ENCODE measurements at regions not wholly inside any gene's neighbourhood (a gene's known extent, or its start where the extent isn't known, plus 50 kb on each side); places are given as distances from the start of the nearest gene placed in this dataset.

DNA sequence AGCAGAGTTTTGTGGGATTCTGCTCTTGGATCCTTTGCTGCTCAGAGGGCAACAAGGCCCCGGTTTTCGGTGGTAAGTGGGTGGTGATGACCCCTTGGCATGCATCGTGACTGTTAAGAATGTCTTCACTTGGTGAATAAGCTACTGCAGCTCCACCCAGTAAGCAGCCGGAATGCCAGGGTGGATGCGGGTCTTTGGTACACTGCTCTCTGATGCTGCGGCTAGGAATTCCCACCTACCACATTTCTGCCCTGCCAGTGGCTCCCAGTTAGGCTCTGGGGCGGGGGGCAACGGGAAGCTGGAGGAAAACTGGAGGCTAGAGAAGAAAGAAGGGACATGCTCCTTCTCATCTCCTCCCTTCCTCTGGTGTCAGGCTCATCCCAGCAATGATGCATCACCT is 180.4 kb upstream of the GALNT2 start:
- no peak overlapping the region for H2AFZ ChIP-seq (ENCODE audit: low read depth)
- TF ChIP-seq EP300 (IDR thresholded peaks at IDR 0.05; ENCODE audit: borderline replicate concordance in 1 of 2, low read depth in 1 of 2, low read length in 1 of 2) (no peak), FOXJ3 (CRISPR knock-in tag; IDR thresholded peaks at IDR 0.05) (no peak), SMC3 (IDR thresholded peaks at IDR 0.05; ENCODE audit: low read depth, low read length) (no peak), EZH2phosphoT487 (IDR thresholded peaks at IDR 0.05; ENCODE audit: borderline replicate concordance, low read depth) (no peak), MXI1 (IDR thresholded peaks at IDR 0.05; ENCODE audit: low read depth, low read length) (no peak), USF2 (IDR thresholded peaks at IDR 0.05; ENCODE audit: borderline replicate concordance, low read depth, low read length) (no peak), RXRA (IDR thresholded peaks at IDR 0.05; ENCODE audit: borderline replicate concordance, low read depth) (no peak), TEAD4 (IDR thresholded peaks at IDR 0.05; ENCODE audit: borderline replicate concordance, insufficient read depth) (no peak)
- TF ChIP-seq, protein P1, sequence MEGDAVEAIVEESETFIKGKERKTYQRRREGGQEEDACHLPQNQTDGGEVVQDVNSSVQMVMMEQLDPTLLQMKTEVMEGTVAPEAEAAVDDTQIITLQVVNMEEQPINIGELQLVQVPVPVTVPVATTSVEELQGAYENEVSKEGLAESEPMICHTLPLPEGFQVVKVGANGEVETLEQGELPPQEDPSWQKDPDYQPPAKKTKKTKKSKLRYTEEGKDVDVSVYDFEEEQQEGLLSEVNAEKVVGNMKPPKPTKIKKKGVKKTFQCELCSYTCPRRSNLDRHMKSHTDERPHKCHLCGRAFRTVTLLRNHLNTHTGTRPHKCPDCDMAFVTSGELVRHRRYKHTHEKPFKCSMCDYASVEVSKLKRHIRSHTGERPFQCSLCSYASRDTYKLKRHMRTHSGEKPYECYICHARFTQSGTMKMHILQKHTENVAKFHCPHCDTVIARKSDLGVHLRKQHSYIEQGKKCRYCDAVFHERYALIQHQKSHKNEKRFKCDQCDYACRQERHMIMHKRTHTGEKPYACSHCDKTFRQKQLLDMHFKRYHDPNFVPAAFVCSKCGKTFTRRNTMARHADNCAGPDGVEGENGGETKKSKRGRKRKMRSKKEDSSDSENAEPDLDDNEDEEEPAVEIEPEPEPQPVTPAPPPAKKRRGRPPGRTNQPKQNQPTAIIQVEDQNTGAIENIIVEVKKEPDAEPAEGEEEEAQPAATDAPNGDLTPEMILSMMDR (IDR thresholded peaks at IDR 0.05) = no peak
- TF ChIP-seq, protein P2, sequence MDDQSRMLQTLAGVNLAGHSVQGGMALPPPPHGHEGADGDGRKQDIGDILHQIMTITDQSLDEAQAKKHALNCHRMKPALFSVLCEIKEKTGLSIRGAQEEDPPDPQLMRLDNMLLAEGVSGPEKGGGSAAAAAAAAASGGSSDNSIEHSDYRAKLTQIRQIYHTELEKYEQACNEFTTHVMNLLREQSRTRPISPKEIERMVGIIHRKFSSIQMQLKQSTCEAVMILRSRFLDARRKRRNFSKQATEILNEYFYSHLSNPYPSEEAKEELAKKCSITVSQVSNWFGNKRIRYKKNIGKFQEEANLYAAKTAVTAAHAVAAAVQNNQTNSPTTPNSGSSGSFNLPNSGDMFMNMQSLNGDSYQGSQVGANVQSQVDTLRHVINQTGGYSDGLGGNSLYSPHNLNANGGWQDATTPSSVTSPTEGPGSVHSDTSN (IDR thresholded peaks at IDR 0.05) = no peak
- TF ChIP-seq, protein P3, sequence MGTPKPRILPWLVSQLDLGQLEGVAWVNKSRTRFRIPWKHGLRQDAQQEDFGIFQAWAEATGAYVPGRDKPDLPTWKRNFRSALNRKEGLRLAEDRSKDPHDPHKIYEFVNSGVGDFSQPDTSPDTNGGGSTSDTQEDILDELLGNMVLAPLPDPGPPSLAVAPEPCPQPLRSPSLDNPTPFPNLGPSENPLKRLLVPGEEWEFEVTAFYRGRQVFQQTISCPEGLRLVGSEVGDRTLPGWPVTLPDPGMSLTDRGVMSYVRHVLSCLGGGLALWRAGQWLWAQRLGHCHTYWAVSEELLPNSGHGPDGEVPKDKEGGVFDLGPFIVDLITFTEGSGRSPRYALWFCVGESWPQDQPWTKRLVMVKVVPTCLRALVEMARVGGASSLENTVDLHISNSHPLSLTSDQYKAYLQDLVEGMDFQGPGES (IDR thresholded peaks at IDR 0.05; ENCODE audit: low read depth, low read length) = no peak
- TF ChIP-seq, protein P4, sequence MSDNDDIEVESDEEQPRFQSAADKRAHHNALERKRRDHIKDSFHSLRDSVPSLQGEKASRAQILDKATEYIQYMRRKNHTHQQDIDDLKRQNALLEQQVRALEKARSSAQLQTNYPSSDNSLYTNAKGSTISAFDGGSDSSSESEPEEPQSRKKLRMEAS (IDR thresholded peaks at IDR 0.05; ENCODE audit: low read depth) = no peak
- POLR2A ChIA-PET = no interaction called here
- H3K4me3 ChIP-seq (ENCODE audit: low read depth in 2 of 2, low read length in 1 of 2) = no peak overlapping the region
- H3K9me2 ChIP-seq = no peaks in the 10 kb centered on the region
- H3K9me3 ChIP-seq = no peaks in the 10 kb centered on the region
- CTCF ChIA-PET = no interaction called here
- no peak overlapping the region for H3K9ac ChIP-seq
- 0% methylated on average over 5 of the region's 8 CpGs for WGBS (ENCODE audit: low lambda C conversion rate)
- no peak overlapping the region for H3K4me2 ChIP-seq
- no peak overlapping the region for H3K27ac ChIP-seq (ENCODE audit: low read depth in 2 of 2, low read length in 1 of 2)
- H3F3A ChIP-seq (replicated peaks; ENCODE audit: insufficient read depth) = no peaks in the 10 kb centered on the region
- peaks cover 0 to 17% of the 10 kb centered on the region in 2 experiments; a peak in 1 of 4 replicates for H3K4me1 ChIP-seq (ENCODE audit: control insufficient read depth in 1 of 2, insufficient read depth in 2 of 2, low read depth in 1 of 2, low read length in 1 of 2)
- no peaks in the 10 kb centered on the region for H3K79me2 ChIP-seq (ENCODE audit: insufficient read depth)
- no peaks in the 10 kb centered on the region for H4K20me1 ChIP-seq (ENCODE audit: insufficient read depth)
- no peaks in the 10 kb centered on the region for H3K27me3 ChIP-seq (ENCODE audit: insufficient read depth)
- no peak for DNase-seq
- H3K36me3 ChIP-seq (replicated peaks in 1 of 2; ENCODE audit: control insufficient read depth in 1 of 2, insufficient read depth in 2 of 2, low read length in 1 of 2) = no peaks in the 10 kb centered on the region

Measured in SK-N-SH (cell line).